ENCODE measurements at regions not wholly inside any gene's neighbourhood (a gene's known extent, or its start where the extent isn't known, plus 50 kb on each side); places are given as distances from the start of the nearest gene placed in this dataset.

- no peak for DNase-seq
Observed at GRCh38 chr5:2320611-2321010, 430.9 kb downstream of the IRX2 start.

DNA sequence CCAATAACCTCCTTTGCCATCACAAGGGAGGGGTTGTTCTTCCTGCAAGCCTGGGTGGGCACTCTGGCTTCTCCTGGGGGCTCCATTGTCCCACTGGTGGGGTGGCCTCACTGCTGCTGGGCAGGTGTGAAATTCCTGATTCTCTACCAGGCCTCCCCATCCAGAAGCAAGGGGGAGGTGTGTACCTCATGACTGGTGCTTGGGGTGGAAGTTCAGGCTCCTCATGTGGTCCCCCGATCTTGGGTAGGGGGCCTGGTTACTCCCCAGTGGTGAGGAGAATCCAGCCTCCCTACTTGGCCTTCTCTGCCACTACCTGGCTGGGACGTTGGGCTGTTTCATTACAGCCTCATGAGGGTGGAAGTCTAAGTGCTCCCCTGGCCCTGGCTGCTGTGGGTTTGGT is 433.9 kb downstream of the IRX2 start:
- no peak for DNase-seq

GRCh38 chr5:2311851-2312250 is 429.1 kb upstream of the IRX4 start:
- no peak for DNase-seq

GRCh38 chr5:2310946-2311345 is 428.2 kb upstream of the IRX4 start:
- DNase-seq: no peak

DNA sequence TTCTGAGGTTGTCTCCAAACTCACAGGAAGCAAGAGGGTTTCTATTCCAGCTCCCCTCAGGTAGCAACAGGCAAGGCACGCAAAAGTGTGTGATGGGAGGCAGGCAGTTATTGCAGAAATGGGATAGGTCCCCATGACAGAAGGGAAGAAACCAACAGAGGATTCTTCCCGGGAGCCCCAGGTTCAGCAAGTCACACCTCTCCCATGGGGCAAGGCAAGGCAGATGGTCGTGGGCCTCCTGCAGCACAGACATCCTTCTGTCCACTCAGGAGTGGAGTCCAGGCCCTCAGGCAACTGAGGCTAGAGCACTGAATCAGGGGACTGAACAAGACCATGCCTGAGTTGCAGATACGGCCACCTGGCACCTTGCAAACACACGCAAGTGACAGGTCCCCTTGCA is 424.9 kb upstream of the IRX4 start:
- DNase-seq: no peak

GRCh38 chr5:2306711-2307110 is 424.0 kb upstream of the IRX4 start:
- DNase-seq: no peak

DNA sequence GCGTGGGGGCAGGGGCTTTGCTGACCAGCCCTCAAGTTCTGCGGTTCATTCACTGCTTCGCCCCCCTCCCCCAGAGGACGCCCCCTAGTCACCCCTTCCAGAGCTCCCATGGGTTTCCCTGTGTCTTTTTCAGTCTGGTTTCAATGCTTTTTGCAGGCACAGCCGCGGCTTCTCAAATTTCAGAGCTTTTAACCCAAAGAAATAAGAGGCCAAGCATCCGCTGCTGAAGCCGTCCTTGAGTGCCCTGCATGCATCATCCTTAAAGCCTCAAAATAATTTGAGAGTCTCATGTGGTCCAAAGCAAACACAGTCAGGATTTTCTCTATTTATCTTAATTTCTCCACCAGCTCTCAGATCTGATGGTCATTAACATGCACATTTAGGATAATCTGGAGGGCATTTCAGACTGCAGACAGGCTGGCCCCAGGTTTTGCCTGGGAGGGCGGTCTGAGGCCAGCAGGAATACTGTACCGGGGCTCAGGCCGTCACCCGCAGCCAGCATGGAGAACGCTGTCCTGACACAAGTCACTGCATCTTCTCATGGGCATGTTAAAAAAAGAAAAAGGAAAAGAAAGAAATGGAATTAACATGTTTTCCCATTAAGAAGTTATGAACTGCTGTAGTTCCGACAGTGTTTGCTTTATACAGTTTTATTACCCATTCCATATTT is 420.8 kb upstream of the IRX4 start:
- DNase-seq: no peak

DNA sequence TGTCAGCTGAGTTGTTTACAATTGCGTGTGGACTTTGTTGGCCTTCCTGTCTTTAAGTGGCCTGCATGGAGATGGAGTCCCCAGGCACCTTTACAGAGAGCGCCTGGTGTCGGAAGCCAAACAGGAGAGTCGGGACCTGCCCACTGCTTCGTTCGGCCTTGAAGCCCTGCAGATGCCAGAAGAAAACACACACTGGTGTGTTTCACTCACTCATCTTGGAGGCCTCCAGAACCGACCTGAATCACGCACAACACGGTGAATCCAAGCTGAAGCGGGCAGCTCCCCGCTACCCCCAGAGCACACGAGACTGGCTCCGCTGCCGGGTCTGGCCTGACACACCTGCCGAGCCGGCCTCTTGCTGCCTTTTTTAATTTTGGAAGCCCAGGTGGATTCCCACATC is 419.4 kb upstream of the IRX4 start:
- no peak for DNase-seq

- DNase-seq: no peak
Observed at GRCh38 chr5:2300861-2301574, 418.3 kb upstream of the IRX4 start.

GRCh38 chr5:2300421-2300820 is 417.7 kb upstream of the IRX4 start:
- DNase-seq: no peak

GRCh38 chr5:2299388-2300220 is 416.9 kb upstream of the IRX4 start:
- no peak for DNase-seq

DNA sequence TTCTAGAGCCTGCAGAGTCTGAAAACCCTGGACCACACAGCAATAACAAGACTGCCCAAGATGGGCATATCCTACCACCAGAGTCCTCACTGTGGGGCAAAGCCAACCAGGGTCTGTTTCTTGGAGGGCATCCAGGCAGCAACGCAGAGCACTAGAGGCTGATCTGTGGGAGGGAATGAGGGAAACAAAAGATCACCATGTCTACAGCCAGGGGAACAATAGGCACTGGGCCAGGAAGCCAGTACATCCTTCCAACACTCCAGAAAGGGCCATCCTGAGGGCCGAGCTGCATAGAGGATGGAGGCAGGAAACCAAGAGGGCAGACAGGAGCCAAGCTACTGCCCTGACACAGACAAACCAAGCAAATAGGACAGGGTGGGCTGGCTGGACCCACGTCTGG is 416.1 kb upstream of the IRX4 start:
- no peak for DNase-seq

DNA sequence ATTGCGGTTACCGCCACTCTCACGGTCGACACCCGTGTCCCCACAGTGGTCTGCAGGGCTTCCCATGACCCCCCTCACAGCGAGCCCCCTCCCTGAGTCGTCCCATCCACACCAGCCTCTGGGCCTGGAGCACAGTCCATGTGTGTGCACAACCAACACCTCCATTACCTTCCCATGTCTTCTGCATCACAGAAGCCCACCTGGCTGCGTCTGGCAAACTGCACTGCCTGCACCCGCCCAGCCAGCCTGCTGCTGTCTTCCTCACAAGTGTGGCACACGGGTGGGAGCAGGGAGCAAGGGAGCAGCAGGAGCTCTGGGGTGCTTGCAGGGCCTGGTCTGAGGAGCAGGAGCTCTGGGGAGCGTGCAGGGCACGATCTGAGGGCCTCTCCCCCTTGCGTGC is 415.3 kb upstream of the IRX4 start:
- no peak for DNase-seq

DNA sequence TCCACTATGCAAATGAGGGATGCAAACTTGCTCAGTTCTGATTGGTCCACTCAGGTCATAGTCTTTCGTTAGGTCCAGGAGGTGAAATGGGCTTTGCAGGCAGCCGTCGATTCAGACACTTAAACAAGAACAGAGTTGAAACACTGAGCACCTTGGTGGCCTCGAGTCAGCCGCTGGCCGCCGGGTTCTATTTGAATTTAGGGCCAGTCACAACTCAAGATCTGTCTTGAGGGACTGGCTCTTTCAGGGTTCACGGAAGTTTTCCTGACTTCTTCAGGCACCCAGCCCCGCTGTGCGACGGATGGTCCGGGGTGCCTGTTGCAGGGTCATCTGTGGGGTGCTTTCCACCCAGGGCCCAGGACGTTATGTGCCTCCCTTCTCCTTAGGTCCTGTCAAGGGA is 412.8 kb upstream of the IRX4 start:
- DNase-seq: no peak

DNA sequence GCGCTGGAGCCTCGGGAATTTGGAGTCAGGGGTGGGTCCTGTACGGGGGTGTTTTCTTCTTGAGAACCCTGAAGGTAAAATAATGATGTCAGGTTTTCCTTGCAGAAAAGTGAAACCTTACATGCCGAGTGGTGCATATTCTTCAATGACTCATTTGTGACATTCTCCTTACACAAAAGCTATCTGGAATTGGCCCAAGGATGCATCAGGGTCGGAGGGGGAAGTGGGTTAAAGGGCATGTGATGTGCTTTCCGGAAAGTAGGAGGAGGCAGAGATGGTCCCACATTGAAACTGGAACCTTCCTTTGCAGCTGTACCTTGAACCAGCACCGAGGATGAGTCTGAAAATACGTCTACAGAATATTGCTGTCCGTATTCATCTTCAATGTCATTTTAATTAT is 411.2 kb upstream of the IRX4 start:
- DNase-seq: no peak

GRCh38 chr5:2291146-2291840 is 408.6 kb upstream of the IRX4 start:
- DNase-seq: no peak

DNA sequence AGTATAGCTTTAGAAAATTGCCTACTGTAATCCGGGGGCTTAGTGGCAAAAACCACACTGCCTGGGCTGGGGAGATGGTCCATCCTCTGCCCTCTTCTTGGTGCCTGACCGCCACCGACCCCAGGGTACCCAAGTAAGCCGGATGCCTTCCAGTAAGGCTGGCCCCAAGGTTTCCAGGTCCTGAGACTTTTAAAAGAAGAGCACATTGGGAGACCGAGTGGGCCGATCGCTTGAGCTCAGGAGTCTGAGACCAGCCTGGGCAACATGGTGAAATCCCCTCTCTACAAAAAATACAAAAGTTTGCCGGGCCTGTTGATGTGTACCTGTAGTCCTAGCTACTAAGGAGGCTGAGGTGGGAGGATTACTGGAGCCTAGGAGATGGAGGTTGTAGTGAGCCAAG is 406.7 kb upstream of the IRX4 start:
- DNase-seq: no peak

DNA sequence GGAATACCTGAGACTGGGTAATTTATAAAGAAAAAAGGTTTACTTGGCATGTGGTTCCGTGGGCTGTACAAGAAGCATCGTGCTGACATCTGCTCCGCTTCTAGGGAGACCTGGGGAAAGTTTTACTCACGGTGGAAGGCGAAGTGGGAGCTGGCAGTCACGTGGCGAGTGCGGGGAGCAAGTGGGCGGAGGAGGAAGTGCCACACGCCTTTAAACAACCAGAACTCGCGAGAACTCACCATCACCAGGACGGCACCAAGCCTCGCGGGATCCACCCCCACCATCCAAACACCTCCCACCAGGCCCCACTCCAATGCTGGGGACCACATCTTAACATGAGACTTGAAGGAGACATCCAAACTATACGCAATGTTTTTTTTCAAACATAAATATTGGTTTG is 406.2 kb upstream of the IRX4 start:
- no peak for DNase-seq

DNA sequence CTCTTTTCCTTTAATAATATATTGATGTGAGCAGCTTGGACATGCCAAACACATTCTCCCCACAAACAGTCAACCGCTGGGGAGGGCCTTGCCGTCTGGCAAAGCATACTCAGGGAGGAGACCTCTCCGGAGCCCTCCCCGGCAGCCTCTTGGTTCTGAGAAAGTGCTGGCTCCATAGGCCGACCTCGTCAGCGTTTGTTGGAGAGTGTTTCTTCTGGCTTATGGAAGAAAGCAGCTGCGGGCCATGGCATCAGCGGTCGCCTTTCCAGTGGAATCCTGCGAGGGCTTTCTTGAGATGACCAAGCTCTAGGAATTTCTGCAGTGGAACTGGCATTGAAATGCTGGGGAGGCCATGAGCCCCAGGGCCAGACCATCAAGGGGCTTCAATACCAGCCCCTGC is 405.7 kb upstream of the IRX4 start:
- DNase-seq: no peak

- DNase-seq: no peak
Observed at GRCh38 chr5:2286250-2286649, 403.5 kb upstream of the IRX4 start.

DNA sequence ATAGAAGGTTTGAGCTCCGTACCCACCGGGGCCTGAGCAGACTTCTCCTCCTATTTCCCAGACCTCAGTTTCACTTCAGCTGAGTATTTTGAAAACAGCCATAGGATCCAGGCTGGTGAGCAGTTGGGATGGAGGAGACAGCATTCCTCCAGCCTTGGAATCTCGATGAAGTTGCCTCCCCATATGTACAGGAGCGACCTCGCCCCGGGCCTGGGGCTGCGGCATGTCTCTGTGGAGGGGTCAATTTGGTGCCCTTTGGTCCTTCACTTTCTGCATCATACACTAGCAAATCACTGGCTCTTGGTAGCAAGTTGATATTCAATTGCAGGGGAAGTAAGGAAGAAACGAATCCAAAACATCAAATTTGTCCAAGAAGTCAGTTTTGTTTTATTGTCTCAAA is 402.0 kb upstream of the IRX4 start:
- DNase-seq: no peak

DNA sequence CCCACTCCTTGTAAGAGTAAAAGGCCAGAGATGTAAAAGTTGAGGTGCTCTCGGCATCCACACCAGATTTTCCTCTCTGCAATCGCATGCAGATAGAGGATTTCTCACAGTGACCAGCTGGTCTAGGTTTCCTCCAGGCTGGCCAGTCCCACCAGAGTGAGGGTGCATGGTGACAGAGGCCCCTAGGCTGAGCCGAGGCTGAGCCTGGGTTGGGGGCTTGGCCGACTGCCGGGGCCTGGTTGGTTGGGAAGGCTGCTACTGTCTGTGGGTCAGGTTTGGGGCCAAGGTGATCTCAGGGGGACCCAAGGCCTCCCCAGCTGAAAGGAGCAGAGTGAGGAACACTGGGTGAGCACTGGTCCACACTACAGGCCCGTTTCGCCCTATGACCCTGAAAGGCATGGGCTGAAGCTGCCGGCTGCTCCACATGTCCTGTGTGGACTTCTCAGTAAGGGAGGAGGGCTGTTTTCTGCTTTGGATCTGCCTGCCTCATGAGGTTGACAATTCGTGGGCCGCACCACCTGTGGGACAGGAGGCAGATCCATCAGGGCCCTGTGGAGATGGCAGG is 400.8 kb upstream of the IRX4 start:
- DNase-seq: no peak

GRCh38 chr5:2282893-2283292 is 400.2 kb upstream of the IRX4 start:
- no peak for DNase-seq
